ENCODE measurements at regions not wholly inside any gene's neighbourhood (a gene's known extent, or its start where the extent isn't known, plus 50 kb on each side); places are given as distances from the start of the nearest gene placed in this dataset.
"Not testable (repeated sequence)": the region's sequence is repeated elsewhere in the genome, so short reads cannot be mapped to it uniquely, and the experiment has no call there.

GRCh38 chr22:22789922-22790845 is 97.4 kb upstream of the IGLL5 start:
- Mint-ChIP-seq H3K4me3 (peak overlapping the region; percentile 23), H3K36me3 (ENCODE audit: low read depth) (no peaks in the 10 kb centered on the region), H3K27me3 (no peaks in the 10 kb centered on the region), H3K9me3 (no peaks in the 10 kb centered on the region), H3K27ac (peak overlapping the region; percentile 77), H3K4me1 (ENCODE audit: low read depth) (peaks cover 58% of the 10 kb centered on the region)
- H3K27ac ChIP-seq (ENCODE audit: low read depth in 1 of 2, low read length in 2 of 2), result peak overlapping the region in 1 of 2 donors; percentile 71
- DNase-seq (peak in 1 of 14 experiments; percentile 66), ATAC-seq (ENCODE audit: poor library complexity) (peak; percentile 26)
- H3K4me1 ChIP-seq (ENCODE audit: insufficient read depth, low read length), result peaks cover 74% of the 10 kb centered on the region
- ChIA-PET POLR2A (interaction anchor here (1.2 to 3.9 kb wide), 7 partner anchors 12 to 165 kb away, joined by 3 to 20 read pairs (median 6); no protein-coding TSS in a partner anchor), CTCF (interaction anchor here (1.7 to 6.1 kb wide), 5 partner anchors 12 to 87 kb away, joined by 4 to 36 read pairs (median 7); no protein-coding TSS in a partner anchor)
- no peaks in the 10 kb centered on the region for H3K36me3 ChIP-seq (ENCODE audit: insufficient read depth, low read length)
- no peaks in the 10 kb centered on the region for H3K27me3 ChIP-seq (ENCODE audit: control insufficient read depth in 1 of 2, insufficient read depth in 2 of 2, low read length in 2 of 2)
- no peak overlapping the region for H3K4me3 ChIP-seq (ENCODE audit: low read length)
- intact Hi-C loops (cut with DNase I, micrococcal nuclease), result loop anchor here (2.0 to 5.0 kb wide), 4 partner anchors 27 to 152 kb away; no protein-coding TSS in a partner anchor
- peaks cover 0 to 7% of the 10 kb centered on the region in 2 experiments for H3K9me3 ChIP-seq (ENCODE audit: control insufficient read depth in 1 of 2, insufficient read depth in 1 of 2, low read length in 2 of 2)
- no peak for TF ChIP-seq CTCF (IDR thresholded peaks at IDR 0.05)

GRCh38 chr22:22791438-22792181 is 96.0 kb upstream of the IGLL5 start:
- ATAC-seq (ENCODE audit: poor library complexity) (no peak), DNase-seq (no peak)
- no peak for TF ChIP-seq CTCF (IDR thresholded peaks at IDR 0.05)
- Histone ChIP-seq H3K27me3 (ENCODE audit: control insufficient read depth in 1 of 2, insufficient read depth in 2 of 2, low read length in 2 of 2) (no peaks in the 10 kb centered on the region), H3K36me3 (ENCODE audit: insufficient read depth, low read length) (no peaks in the 10 kb centered on the region), H3K4me3 (ENCODE audit: low read length) (no peak overlapping the region), H3K27ac (ENCODE audit: low read depth in 1 of 2, low read length in 2 of 2) (peak overlapping the region in 1 of 2 donors; percentile 52), H3K4me1 (ENCODE audit: insufficient read depth, low read length) (peaks cover 62% of the 10 kb centered on the region), H3K9me3 (ENCODE audit: control insufficient read depth in 1 of 2, insufficient read depth in 1 of 2, low read length in 2 of 2) (no peaks in the 10 kb centered on the region)
- ChIA-PET CTCF (no interaction called here), POLR2A (interaction anchor here (1.6 to 3.9 kb wide), 2 partner anchors 39 to 86 kb away, joined by 6 to 12 read pairs; no protein-coding TSS in a partner anchor)
- H3K27ac Mint-ChIP-seq, result peak overlapping the region; percentile 77
- intact Hi-C loops (cut with DNase I, micrococcal nuclease), result no loop called here
- no peaks in the 10 kb centered on the region for H3K36me3 Mint-ChIP-seq (ENCODE audit: low read depth)
- peaks cover 58% of the 10 kb centered on the region for H3K4me1 Mint-ChIP-seq (ENCODE audit: low read depth)
- H3K4me3 Mint-ChIP-seq, result peak overlapping the region; percentile 1
- H3K9me3 Mint-ChIP-seq, result no peaks in the 10 kb centered on the region
- H3K27me3 Mint-ChIP-seq, result no peaks in the 10 kb centered on the region

GRCh38 chr22:22792205-22792786 is 95.3 kb upstream of the IGLL5 start:
- H3K4me1 Mint-ChIP-seq (ENCODE audit: low read depth), result peaks cover 52% of the 10 kb centered on the region
- POLR2A ChIA-PET, result interaction anchor here (1.6 kb wide), 1 partner anchor 39 kb away, joined by 6 read pairs; no protein-coding TSS in a partner anchor
- peak overlapping the region; percentile 77 for H3K27ac Mint-ChIP-seq
- intact Hi-C loops (cut with DNase I, micrococcal nuclease); H3K27me3 ChIP-seq (ENCODE audit: control insufficient read depth in 1 of 2, insufficient read depth in 2 of 2, low read length in 2 of 2); H3K9me3 Mint-ChIP-seq; H3K27me3 Mint-ChIP-seq; H3K4me3 Mint-ChIP-seq; H3K4me3 ChIP-seq (ENCODE audit: low read length); CTCF ChIA-PET; ATAC-seq (ENCODE audit: poor library complexity); H3K9me3 ChIP-seq (ENCODE audit: control insufficient read depth in 1 of 2, insufficient read depth in 1 of 2, low read length in 2 of 2); H3K36me3 ChIP-seq (ENCODE audit: insufficient read depth, low read length); H3K36me3 Mint-ChIP-seq (ENCODE audit: low read depth); DNase-seq: not testable (repeated sequence)
- peak overlapping the region in 1 of 2 donors; percentile 52 for H3K27ac ChIP-seq (ENCODE audit: low read depth in 1 of 2, low read length in 2 of 2)
- H3K4me1 ChIP-seq (ENCODE audit: insufficient read depth, low read length), result peaks cover 57% of the 10 kb centered on the region

- H3K27ac ChIP-seq (ENCODE audit: low read depth in 1 of 2, low read length in 2 of 2); H3K4me3 Mint-ChIP-seq; H3K9me3 ChIP-seq (ENCODE audit: control insufficient read depth in 1 of 2, insufficient read depth in 1 of 2, low read length in 2 of 2); intact Hi-C loops (cut with DNase I, micrococcal nuclease); POLR2A ChIA-PET; H3K36me3 ChIP-seq (ENCODE audit: insufficient read depth, low read length); H3K27ac Mint-ChIP-seq; H3K27me3 ChIP-seq (ENCODE audit: control insufficient read depth in 1 of 2, insufficient read depth in 2 of 2, low read length in 2 of 2); DNase-seq; ATAC-seq (ENCODE audit: poor library complexity); H3K27me3 Mint-ChIP-seq; H3K9me3 Mint-ChIP-seq; H3K36me3 Mint-ChIP-seq (ENCODE audit: low read depth); H3K4me3 ChIP-seq (ENCODE audit: low read length): not testable (repeated sequence)
- peaks cover 29% of the 10 kb centered on the region for H3K4me1 ChIP-seq (ENCODE audit: insufficient read depth, low read length)
- peaks cover 47% of the 10 kb centered on the region for H3K4me1 Mint-ChIP-seq (ENCODE audit: low read depth)
- CTCF ChIA-PET, result interaction anchor here (2.3 kb wide), 1 partner anchor 88 kb away, joined by 8 read pairs; no protein-coding TSS in a partner anchor
Observed at GRCh38 chr22:22795639-22796038, 92.0 kb upstream of the IGLL5 start.
